HL-60/S4 (cell line): ENCODE measurements at regions not wholly inside any gene's neighbourhood (a gene's known extent, or its start where the extent isn't known, plus 50 kb on each side); places are given as distances from the start of the nearest gene placed in this dataset.

Source experiments
- in situ Hi-C: fragments of 300-500 bp; cut with MboI; formaldehyde crosslinking; loops from 2 replicates; pipeline ENCODE4 v1.14.3; 2022; ENCODE audit warnings: low sequenced_read_pairs

DNA sequence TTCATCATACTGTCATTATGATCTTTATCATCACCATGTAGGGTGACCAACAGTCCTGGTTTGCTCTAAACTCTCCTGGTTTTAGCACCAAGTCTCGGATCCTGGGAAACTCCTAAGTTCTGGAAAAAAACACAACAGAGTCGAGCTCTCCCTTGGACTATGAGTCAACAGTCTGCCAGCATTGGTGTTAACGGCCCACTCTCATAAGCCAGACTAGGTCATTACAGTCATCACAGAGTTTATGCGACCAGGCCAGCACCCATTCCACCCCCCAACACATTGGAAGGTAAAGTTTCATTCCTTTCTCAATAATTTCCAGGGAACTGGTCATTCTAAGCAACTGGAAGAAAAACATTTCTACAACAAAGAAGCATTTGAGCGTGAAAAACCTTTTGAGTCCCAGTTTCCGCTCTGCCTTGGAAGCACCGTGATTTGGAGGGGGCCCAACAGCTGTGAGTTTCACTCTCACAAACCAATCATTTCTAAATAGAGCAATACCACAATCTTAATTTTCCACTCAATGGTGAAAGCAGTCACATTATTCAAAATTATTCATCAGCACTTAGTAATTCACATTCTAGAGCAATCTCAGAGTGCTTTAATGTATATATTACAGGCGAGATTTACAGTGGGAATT, 445.0 kb downstream of the CDH26 start:
- in situ Hi-C loops = no loop called here

DNA sequence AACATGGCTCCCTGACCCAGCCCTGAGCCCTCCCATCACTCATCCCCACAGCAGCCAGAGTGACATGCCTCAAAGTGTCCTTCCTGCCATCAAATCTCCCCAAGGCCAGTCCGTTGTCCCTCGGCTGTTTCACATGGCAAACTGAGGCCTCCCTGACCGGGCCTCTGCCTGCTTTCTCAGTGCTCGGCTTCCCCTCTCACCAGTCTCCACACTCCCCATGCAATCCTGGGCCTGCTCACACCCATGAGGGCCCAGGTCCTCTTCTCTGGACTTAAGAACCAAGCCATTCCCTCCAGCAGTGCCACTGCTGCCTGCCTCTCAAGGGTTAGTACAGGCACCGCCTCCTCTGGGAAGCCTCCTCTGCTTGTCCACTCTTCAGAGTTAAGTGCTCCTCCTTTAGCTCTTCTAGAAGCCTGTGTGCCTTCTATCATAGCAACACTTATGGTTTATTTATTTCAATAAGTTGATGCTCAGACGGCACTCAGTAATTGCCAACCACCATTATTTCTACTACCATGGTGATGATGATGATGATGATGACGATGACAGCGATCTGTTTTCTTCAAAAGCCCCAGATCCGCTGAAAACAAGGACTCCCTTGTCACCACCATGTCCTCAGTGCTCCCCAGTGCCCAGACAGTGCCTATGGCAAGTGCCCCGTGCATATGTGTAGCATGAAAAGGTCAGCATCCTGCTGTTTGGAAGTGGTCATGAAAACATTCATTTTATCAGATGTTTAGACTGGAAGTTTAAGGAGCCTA, 449.0 kb downstream of the CDH26 start:
- in situ Hi-C loops = no loop called here

DNA sequence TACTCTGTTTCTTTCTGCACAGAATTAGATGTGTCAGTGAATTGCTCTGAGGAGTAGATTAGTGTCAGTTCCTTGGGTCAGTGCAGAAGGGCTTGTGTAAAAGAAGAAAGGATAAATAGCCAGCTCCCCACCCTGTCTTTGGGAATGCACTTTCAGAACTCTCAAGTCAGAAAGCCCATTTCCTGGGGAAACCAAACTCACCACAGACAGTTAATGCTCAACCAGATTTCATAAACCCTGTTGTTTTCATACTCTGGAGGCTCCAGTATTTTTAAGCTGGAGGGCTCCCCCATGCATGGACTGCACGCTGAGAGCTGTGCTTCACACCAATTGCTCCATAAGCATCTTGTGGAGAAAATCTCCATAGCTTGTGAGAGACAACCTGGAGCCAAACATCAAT, 449.7 kb downstream of the CDH26 start:
- in situ Hi-C loops = no loop called here

DNA sequence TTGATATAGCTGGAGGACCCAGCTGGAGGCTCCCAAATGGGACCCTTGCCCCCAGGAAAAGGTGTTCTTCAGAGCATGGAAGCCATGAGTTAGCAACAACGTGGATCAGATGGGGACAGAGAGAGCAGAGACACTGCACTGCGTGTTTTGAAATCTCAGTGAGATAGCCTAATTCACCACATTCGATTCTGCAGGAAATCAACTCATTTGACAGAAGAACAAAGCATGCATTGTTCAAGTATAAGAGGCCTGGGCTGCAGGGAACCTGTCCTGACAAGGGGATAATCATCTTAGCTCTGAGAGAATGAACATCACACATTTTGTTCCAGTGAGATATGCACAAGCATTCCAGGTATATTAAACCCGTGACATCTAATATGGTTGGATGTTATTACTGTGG, 450.2 kb downstream of the CDH26 start:
- in situ Hi-C loops = no loop called here

DNA sequence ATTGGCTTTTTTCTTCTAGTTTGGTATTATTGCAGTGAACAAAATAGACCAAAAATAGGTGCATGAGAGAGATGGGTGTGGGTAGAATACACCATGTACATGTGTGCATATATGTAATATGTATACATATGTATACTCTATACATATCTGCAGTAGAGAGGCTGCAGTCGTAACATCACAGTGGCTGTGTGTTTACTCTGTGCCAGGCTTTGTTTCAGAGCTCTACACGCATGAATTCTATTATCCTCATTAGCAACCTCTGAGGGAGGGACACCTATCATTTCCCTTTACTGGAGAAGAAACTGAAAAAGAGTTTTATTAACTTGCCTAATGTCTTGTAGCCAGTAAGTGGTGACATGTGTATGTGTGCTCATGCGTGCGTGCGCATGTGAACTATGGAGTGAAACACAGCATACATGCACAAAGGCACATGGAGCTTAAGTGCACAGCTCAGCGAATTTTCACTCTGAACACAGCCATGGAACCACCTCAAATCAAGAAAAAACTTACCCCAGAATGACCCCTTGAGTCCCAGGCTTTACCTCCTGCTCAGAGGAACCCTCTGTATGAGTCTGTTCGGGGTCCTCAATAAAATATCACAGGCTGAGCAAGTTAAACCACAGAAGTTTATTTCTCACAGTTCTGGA, 452.5 kb downstream of the CDH26 start:
- in situ Hi-C loops = no loop called here

DNA sequence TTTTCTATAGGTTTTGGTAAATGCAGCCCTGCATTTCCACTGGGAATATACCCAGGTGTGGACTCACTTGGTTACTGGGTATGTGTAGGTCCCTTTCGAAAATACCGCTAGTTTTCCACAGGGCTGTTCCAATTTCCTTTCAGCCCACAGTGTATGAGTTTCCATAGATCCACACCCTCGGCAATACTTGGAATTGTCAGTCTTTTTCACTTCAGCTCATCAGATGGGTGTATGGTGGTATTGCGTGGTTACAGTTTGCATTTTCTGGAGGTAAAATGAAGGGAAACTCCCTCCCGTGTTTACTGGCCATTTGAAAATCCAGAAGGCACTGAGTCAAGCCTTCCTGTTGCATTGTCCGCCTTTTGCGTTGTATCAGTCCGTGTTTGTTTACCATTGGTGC, 453.6 kb downstream of the CDH26 start:
- in situ Hi-C loops = no loop called here

DNA sequence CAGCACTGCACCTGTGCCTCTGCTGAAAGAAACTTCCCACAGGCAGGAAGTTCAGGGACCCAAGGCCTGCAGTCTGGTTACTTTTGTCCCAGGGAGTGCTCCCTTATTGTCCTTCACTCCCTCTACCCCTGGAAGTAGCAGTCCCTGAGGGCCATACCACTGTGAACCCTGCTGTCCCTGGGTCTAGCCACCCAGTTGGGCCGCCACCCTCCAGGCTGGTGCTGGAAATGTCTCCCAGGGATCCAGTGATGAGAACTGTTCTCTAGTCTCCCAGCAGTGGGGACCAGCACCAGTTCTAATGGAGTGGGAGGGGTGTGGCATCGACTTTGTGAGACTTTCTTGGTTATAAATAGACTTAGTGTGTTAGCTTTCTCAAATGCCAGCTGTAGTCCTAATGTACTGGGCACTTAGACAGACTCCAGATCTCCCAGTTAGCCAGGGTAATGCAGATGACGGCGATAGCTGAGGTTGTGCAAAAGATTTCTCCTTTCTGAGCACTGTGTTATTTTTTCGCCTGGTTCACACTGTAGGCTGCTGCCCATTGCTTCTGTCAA, 462.5 kb downstream of the CDH26 start:
- in situ Hi-C loops = no loop called here

DNA sequence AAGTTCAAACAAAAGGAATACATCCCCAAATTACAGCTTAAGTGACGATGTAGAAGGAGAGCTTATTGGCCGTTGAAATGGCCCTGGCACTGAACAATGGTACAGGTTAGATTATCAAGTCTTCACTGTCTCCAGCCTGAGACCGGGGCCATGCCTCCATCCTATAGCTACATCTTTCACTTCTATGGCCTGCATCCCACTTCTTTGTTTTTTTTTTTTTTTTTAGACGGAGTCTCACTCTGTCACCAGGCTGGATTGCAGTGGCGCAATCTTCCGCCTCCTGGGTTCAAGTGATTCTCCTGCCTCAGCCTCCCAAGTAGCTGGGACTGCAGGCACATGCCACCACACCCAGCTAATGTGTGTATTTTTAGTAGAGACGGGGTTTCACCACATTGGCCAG, 464.6 kb downstream of the CDH26 start:
- in situ Hi-C loops = no loop called here

DNA sequence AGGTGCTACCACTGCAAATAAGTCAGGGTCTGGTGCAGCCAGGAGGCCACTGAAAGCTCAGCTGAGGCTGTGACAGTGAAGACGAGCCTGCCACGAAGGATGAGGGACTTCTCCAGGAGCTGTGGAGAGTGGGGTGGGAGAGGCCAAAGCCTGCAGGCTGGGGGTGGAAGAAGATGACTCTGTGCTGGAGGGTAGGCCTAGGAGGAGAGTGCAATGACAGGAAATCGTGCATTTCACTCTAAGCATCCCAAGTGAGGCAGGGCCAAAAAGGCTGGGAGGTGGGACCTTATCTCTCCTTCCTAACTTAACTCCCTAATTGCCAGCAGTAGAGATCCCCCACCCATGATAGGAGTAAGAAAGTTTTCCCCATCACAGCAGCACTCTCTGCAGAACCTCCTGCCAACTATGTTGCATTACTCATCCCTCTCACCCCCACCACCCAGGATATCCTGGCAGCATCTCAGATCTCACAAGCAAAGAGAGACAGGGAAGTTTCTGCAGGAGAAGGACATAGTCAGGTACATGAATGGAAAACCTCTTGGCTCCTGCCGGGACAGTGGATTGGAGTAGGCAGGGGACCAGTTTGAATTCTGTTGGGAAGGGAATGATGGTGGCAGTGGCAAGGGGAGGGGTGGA, 466.2 kb downstream of the CDH26 start:
- in situ Hi-C loops = no loop called here

DNA sequence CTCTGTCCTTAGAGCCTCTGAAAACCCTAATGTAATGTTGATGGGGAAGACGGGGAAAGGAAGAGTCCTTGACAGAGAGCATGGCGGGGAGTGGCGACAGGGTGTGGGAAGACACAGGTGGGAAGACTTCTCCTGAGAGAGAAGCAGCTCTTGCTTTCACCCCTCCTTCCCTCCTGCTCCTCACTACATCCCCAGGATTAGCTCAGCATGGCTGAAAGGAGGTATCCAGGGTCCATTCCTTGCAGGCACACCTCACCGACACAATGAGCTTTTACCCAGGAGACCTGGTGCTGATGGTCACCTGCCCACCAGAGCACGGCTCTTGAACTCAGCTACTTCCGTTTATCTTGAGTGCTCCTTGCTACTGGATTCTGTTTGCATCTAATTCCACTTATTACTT, 469.3 kb downstream of the CDH26 start:
- in situ Hi-C loops = no loop called here

DNA sequence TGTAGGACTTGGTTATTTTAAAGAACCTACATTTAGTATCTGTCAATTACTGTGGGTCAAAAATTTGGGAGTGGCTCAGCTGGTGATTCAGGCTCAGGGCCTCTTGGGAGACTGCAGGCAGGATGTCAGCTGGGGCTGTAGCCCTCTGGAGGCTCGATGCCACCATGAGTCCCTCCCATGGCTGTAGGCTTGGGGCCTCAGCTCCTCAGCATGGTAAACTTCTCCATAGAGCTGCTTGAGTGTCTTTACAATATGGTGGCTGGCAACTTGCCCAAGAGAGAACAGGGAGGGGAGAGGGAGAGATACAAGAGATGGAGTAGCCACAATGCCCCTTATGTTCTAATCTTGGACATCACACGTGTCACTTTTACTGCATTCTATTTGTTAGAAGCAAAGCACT, 470.4 kb downstream of the CDH26 start:
- in situ Hi-C loops = no loop called here

DNA sequence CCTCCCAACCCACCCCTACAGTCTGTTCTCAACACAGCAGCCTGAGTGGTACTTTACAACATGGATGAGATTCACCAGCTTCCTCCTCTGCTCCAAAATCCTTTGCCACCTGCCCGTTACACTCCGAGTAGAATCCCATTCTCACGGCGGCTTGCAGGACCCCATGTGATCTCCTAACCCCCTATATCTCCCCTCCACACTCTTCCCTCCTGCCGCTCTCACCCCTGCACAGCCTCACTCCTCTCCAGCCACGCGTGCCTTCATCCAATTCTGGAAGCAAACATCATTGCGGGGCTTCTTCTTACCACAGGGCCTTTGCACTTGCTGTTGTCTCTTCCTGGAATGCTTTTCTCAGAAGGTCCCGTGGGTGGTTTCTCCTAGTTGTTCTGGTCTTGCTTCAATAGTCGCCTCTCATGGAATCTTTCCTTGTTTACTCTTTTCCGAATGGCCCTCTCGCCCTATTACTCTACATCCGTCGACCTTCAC, 472.3 kb downstream of the CDH26 start:
- in situ Hi-C loops = no loop called here

DNA sequence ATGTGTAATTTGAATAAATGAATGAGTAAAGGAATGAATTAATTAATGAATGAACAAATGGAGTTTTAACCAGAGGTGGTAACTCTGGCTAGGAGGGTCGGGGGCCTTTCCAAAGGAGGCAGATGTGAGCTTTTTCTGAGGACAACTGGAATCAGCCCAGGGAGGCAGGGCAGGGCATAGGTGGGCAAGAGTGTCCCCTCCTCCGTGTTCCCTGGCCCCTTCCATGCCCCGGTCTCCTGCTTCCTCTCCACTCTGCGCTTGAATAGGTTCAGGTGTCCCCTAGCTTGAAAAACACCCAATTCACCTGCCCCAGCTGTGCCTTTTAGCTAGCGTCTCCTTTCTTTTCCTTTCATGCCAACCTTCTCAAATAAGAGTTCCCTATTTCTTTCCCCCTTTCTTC, 473.1 kb downstream of the CDH26 start:
- in situ Hi-C loops = no loop called here

DNA sequence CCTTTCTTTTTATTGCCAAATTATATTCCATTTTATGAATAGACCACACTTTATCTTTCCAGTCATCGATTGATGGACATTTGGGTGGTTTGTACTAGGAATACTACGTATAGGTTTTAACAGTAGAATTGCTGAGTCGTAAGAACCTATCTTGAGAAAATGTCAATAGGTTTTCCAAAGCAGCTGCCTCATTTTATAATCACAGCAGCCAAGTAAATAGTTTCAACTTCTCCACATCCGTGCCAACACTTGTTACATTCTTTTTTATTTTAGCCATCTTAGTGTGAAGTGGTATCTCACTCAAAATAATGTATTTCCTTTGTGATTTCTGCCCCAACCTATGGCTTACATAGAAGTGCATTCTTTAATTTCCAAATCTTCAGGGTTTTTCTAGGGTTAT, 479.2 kb downstream of the CDH26 start:
- in situ Hi-C loops = no loop called here

DNA sequence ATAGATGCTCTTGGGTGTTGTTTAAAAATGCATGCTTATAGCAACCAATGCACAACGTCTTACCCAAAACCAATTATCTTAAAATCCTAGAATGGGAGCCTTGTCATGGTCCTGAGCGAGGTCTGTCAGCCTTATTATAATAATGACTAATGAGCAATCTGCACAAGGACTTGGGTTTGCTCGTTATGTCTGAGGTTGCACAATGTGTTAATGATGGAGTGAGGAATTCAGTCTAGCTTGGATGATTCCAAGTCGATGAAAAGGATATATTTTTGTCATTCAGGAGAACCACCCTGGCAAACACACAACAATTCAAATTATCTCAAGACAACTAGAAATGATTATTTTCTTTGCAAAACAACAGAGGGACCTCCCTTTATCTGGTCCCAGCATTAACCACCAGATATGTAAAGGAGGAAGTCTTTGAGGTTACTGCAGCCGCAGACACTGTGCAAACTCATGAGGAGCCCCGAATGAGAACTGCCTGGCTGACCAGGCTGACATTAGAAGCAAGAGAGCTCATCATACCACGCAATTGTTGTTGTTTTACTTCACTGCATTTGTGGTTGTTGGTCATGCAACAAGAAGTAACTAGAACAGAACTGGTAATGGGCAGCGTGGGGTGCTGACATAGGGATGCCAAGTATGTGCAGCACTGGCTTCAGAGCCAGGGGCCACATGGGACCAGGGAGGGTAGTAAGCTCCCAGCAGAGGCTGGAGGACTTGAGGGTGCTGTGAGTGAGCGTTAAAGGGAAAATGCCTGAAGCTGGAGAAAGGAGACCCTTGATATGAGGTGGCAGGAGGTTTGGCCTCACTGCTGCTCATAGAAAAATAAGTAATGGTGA, 488.3 kb downstream of the CDH26 start:
- in situ Hi-C loops = no loop called here

DNA sequence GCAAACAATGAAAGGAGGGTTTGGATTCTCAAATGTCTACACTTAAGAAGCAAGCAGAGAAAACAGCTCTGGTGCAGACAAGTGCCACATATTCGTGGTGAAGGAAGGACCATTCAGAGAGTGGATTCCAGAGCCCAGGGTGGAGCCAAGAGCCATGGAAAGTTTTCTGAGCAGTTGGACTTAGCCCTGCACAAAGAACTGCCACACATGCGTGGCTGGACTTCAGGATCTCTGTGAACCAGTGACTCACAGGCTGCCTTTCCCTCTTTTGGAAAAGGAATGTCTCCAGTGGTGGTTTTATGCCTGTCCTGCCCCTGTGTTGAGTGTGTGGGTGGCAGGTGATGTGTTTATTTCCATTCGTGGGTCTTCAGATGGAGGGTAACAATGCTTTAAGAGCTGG, 489.5 kb downstream of the CDH26 start:
- in situ Hi-C loops = no loop called here

DNA sequence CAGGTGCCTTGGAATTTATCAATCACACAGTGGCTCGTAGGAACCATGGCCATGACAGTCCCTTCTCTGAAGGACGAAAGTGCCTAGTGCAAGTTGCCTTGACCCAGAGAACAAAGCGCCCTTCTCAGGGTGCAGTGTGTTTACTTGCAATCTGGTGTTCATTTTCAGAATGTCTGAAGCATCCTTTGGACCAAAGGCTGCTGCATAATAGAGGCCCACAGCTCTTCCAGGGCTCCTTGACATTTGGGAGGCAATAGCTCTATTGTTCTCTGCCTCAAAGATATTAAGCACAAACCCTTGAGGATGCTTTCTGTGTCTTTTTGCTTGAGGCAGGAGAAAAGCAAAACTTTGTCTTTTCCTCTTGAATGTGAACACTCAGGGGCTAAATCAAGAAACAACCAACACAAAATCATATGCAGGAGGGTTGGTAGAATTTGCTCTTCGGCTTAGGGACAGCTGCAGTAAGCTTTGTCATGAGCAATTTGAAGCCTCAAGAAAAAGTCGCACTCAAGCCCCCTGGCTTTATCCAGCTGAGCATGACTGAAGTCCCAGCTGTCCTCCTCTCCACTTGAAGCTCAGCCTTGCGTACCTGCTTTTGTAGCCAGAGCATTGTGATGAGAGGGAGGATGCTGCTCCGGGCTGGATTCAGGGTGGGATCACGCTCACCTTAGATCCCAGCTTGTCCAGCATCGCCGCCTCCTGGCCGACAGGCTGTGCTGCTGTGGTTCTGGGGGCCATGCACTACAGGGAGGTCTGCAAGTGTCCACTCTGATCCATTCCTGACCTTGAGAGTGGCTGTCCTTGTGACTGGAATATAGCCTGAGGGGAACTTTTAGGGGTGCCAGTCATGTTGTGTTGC, 495.4 kb downstream of the CDH26 start:
- in situ Hi-C loops = no loop called here

DNA sequence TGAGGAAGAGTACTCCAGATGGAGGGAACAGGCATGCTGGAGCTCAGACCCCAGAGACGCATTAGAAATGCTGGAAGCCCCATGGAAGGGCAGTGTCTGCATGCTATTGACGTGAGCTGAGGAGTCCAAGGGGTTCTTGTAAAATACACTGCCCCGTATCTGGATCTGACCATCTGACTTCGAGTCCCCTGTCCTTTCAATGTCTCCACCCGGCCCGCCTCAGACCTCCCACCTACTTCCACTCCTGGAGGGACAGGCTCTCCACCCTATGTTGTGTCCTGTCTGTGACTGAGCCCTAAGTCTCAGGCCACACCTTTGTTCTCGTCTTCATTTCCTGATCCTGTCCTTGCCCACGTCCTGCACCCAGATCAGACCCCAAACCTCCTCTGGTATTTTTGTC, 496.3 kb downstream of the CDH26 start:
- in situ Hi-C loops = no loop called here

DNA sequence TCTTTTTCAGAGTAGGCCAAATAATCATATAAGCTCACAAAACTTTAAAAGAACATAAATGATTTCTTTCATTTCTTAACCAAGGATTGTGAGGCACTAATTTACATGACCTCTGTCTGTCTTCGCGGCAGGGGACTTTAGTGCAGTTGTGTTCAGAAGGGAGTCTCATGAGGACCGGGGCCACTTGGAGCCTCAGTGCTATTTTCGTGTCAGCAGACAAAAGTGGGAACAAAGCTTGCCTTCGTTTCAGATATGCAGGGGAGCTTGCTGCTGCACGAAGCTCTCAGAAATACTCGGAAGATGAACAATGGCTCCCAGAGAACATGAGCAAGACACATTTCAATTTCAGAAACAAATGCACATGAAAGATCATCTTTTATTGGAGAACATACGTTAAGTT, 497.0 kb downstream of the CDH26 start:
- in situ Hi-C loops = no loop called here

DNA sequence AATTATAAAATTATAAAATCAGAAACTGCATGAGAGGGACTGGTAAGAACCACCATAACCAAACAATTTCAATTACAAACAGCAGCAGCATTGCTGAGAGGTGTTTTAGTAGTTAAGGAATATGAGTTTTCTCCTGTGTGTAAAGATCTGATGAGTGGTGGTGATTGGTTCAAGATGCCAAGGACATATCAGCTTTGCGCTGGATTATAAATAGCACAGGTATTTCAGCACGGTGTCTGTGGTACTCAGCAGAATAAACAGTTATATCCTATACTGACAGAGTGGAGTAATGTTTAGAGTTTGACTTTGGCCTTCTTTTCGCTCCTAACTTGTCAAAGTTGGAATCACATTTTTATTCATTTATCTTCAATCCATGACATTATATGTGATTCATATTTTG, 501.0 kb downstream of the CDH26 start:
- in situ Hi-C loops = no loop called here
